OCI-LY1 (cell line): ENCODE measurements at regions not wholly inside any gene's neighbourhood (a gene's known extent, or its start where the extent isn't known, plus 50 kb on each side); places are given as distances from the start of the nearest gene placed in this dataset.

Experiments
- H2AFZ ChIP-seq: fragments of 200-600 bp; sonication (generic), shearing (Covaris generic); 2 replicates; pipeline ENCODE4 v1.6.0; 2014; ENCODE audit warnings: antibody characterized with exemption, mild to moderate bottlenecking, low read length
- H3F3A ChIP-seq: fragments of 200-600 bp; sonication (generic), shearing (Covaris generic); 2 replicates; pipeline ENCODE4 v1.6.0; 2014; ENCODE audit warnings: mild to moderate bottlenecking, antibody characterized with exemption, low read length, moderate library complexity; ENCODE audit not compliant: insufficient read depth
- H3K27ac ChIP-seq: fragments of 200-600 bp; sonication (generic); 2 replicates; pipeline ENCODE4 v1.5.1; 2014; ENCODE audit warnings: low read length, mixed run types, mild to moderate bottlenecking, low read depth; ENCODE audit not compliant: poor library complexity, severe bottlenecking
- H3K27me3 ChIP-seq: fragments of 200-600 bp; sonication (generic); 2 replicates; pipeline ENCODE4 v1.6.0; 2014; ENCODE audit warnings: antibody characterized with exemption, mild to moderate bottlenecking, low read length, moderate library complexity; ENCODE audit not compliant: insufficient read depth
- H3K36me3 ChIP-seq: fragments of 200-600 bp; sonication (generic); 2 replicates; pipeline ENCODE4 v1.6.1; 2014; ENCODE audit warnings: mild to moderate bottlenecking, antibody characterized with exemption, low read length, moderate library complexity, mixed read lengths; ENCODE audit not compliant: insufficient read depth
- H3K4me1 ChIP-seq: fragments of 200-600 bp; sonication (generic); 2 replicates; pipeline ENCODE4 v1.5.1; 2014; ENCODE audit warnings: mild to moderate bottlenecking, low read length, moderate library complexity; ENCODE audit not compliant: insufficient read depth, severe bottlenecking
- H3K4me2 ChIP-seq: fragments of 200-600 bp; sonication (generic), shearing (Covaris generic); 2 replicates; pipeline ENCODE4 v1.6.1; 2014; ENCODE audit warnings: low read length
- H3K4me3 ChIP-seq: fragments of 200-600 bp; sonication (generic); 2 replicates; pipeline ENCODE4 v1.5.1; 2014; ENCODE audit warnings: low read length, low read depth, mild to moderate bottlenecking, mixed read lengths; ENCODE audit not compliant: poor library complexity, severe bottlenecking
- H3K79me2 ChIP-seq: fragments of 200-600 bp; shearing (Covaris generic); 2 replicates; pipeline ENCODE4 v1.6.1; 2016; ENCODE audit warnings: mixed run types, low read length, mixed read lengths; ENCODE audit not compliant: insufficient read depth
- H3K9ac ChIP-seq: fragments of 200-600 bp; sonication (generic), shearing (Covaris generic); 2 replicates; pipeline ENCODE4 v1.6.1; 2014; ENCODE audit warnings: mild to moderate bottlenecking, low read length, mixed read lengths
- H3K9me2 ChIP-seq: fragments of 200-600 bp; sonication (generic), shearing (Covaris generic); 2 replicates; pipeline ENCODE4 v1.6.1; 2014; ENCODE audit warnings: low read depth, mild to moderate bottlenecking, low read length, mixed read lengths
- H3K9me3 ChIP-seq: fragments of 200-600 bp; shearing (Covaris generic); 2 replicates; pipeline ENCODE4 v1.6.1; 2014; ENCODE audit warnings: low read length, mixed read lengths
- H4K20me1 ChIP-seq: fragments of 200-600 bp; sonication (generic), shearing (Covaris generic); 2 replicates; pipeline ENCODE4 v1.6.0; 2016; ENCODE audit warnings: mild to moderate bottlenecking, low read length; ENCODE audit not compliant: insufficient read depth
- EZH2 ChIP-seq: fragments of 200-600 bp; sonication (generic), shearing (Covaris generic); IDR thresholded peaks from 2 replicates; pipeline ENCODE4 v1.8.0; 2017; ENCODE audit warnings: borderline replicate concordance, mixed run types, mild to moderate bottlenecking, antibody characterized with exemption, low read length, moderate library complexity, mixed read lengths
- TF ChIP-seq, protein P1 (sequence below): fragments of 200-600 bp; sonication (generic), shearing (Covaris generic); IDR thresholded peaks from 2 replicates; pipeline ENCODE4 v1.5.1; 2017; ENCODE audit warnings: mild to moderate bottlenecking, antibody characterized with exemption, low read length, moderate library complexity, mixed read lengths

DNA sequence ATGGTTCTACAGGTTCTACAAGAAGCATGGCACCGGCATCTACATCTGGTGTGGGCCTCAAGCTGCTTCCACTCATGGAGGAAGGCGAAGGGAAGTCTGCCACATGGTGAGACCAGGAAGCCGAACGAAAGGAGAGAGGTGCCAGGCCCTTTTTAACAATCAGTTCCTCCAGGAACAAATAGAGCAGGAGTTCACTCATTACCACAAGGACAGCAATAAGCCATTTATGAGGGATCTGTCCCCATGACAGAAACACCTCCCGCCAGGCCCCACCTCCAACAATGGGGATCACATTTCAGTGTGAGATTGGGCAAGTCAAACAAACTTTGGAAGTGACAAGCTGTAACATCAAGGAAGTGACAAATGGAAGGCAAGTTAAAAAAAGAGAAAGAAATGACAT lies 95.5 kb upstream of the PTPN3 start:
- Histone ChIP-seq H3K4me1 (no peaks in the 10 kb centered on the region), H3K79me2 (no peaks in the 10 kb centered on the region), H4K20me1 (no peaks in the 10 kb centered on the region), H3K36me3 (no peaks in the 10 kb centered on the region), H3K4me2 (no peak overlapping the region), H3K27ac (no peak overlapping the region), H3F3A (no peaks in the 10 kb centered on the region), H3K9me2 (no peaks in the 10 kb centered on the region), H3K9ac (no peak overlapping the region), H3K27me3 (no peaks in the 10 kb centered on the region; the same call in 1 of the 2 replicates), H3K4me3 (no peak overlapping the region), H2AFZ (no peak overlapping the region), H3K9me3 (no peaks in the 10 kb centered on the region)
- TF ChIP-seq, protein P1, sequence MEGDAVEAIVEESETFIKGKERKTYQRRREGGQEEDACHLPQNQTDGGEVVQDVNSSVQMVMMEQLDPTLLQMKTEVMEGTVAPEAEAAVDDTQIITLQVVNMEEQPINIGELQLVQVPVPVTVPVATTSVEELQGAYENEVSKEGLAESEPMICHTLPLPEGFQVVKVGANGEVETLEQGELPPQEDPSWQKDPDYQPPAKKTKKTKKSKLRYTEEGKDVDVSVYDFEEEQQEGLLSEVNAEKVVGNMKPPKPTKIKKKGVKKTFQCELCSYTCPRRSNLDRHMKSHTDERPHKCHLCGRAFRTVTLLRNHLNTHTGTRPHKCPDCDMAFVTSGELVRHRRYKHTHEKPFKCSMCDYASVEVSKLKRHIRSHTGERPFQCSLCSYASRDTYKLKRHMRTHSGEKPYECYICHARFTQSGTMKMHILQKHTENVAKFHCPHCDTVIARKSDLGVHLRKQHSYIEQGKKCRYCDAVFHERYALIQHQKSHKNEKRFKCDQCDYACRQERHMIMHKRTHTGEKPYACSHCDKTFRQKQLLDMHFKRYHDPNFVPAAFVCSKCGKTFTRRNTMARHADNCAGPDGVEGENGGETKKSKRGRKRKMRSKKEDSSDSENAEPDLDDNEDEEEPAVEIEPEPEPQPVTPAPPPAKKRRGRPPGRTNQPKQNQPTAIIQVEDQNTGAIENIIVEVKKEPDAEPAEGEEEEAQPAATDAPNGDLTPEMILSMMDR, result no peak
- TF ChIP-seq EZH2, result no peak

DNA sequence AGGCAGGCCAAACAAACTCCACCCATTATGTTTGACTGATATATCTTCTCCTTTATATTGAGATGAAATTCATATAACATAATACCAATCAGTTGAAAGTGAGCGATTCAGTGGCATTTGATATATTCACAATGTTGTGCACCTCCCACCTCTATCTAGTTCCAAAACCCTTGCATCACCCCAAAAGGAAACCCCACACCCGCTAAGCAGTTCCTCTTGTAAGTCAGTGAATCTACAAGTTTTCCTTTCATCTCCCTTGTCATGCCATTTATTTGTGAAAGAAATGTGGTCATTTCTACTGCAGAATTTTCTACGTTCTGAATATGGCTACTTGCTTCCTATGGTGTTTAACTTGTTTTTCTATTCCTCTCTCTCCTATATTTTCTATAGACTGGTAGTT lies 99.4 kb upstream of the PTPN3 start:
- Histone ChIP-seq H3K79me2 (no peaks in the 10 kb centered on the region), H4K20me1 (no peaks in the 10 kb centered on the region), H3K4me3 (no peak overlapping the region), H3K9ac (no peak overlapping the region), H3K9me3 (no peaks in the 10 kb centered on the region), H2AFZ (no peak overlapping the region), H3F3A (no peaks in the 10 kb centered on the region), H3K36me3 (no peaks in the 10 kb centered on the region), H3K4me1 (no peaks in the 10 kb centered on the region), H3K27me3 (no peaks in the 10 kb centered on the region), H3K27ac (no peak overlapping the region), H3K4me2 (no peak overlapping the region), H3K9me2 (no peaks in the 10 kb centered on the region)
- TF ChIP-seq, protein P1, result no peak
- no peak for TF ChIP-seq EZH2

DNA sequence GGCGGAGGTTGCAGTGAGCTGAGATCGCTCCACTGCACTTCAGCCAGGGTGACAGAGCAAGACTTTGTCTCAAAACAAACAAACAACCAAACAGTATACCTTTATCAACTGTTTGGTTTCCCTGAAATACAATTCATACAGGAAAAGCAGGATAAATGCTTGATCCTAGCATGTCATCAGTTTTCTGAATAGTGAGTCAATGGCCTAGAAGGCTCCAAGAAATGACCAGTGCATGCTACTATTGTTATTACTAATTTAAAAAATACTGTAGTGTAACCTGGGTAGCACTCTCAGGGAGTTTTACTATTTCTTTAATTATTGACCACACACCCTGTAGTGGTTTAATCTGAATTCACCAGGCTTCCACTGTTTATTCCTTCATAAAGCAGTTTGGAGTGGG lies 101.0 kb upstream of the PTPN3 start:
- Histone ChIP-seq H3K27ac (no peak overlapping the region), H3K4me1 (no peaks in the 10 kb centered on the region), H3K9ac (no peak overlapping the region), H2AFZ (no peak overlapping the region), H3K9me2 (no peaks in the 10 kb centered on the region), H3K4me3 (no peak overlapping the region), H3K79me2 (no peaks in the 10 kb centered on the region), H3K27me3 (no peaks in the 10 kb centered on the region; the same call in 1 of the 2 replicates), H3F3A (no peaks in the 10 kb centered on the region), H3K4me2 (no peak overlapping the region), H3K9me3 (no peaks in the 10 kb centered on the region), H4K20me1 (no peaks in the 10 kb centered on the region), H3K36me3 (no peaks in the 10 kb centered on the region)
- TF ChIP-seq EZH2, result no peak
- TF ChIP-seq, protein P1, result no peak
